GM18520 (cell line): ENCODE measurements at regions not wholly inside any gene's neighbourhood (a gene's known extent, or its start where the extent isn't known, plus 50 kb on each side); places are given as distances from the start of the nearest gene placed in this dataset.

Experiments used
- ATAC-seq: cut with Tn5 transposase; IDR thresholded peaks from one replicate; pipeline ENCODE4 v1.9.1; 2021; ENCODE audit not compliant: unreplicated experiment

- ATAC-seq: no peak
Measured at GRCh38 chr16:86207350-86207749, 303.0 kb upstream of the FOXF1 start.

- no peak for ATAC-seq
Measured at GRCh38 chr16:86209202-86209601, 301.1 kb upstream of the FOXF1 start.

DNA sequence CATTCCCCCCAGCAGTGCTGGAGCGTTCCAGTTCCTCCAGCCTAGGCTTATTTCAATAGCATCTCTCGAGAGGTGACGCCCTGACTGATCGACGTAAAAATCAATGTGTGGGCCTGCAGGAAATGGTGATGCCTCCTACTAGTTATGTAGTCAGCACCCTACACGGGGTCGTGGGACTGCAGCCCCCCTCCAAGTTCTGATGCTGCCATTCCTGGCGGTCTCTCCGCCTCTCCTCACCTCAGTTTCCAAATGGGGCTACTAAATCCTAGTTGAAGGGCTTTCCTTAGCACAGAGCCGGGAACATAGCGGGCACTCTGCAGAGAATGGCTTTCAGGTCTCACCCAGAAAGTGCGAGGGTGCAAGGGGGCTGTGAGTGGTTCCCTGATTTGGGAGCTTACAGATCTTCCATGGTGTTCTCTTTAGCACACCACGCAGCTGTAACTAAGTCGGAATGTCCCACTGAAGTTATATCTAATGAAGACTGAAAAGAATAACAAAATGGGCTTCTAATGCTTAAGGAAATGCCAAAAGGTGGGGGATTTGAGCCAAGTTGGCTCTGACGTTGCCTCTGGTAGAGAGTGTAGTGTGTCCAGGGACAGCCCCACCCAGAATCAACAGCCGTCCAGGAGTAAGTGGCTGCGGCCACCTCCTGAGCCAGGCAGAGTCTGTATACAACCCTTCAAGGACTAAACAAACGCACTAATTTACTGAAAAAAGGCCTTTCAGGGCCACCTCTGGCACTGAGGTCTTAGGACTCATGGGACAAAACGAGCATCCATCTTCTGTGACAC lies 299.7 kb upstream of the FOXF1 start:
- no peak for ATAC-seq

GRCh38 chr16:86211265-86211664 lies 299.1 kb upstream of the FOXF1 start:
- ATAC-seq: no peak

DNA sequence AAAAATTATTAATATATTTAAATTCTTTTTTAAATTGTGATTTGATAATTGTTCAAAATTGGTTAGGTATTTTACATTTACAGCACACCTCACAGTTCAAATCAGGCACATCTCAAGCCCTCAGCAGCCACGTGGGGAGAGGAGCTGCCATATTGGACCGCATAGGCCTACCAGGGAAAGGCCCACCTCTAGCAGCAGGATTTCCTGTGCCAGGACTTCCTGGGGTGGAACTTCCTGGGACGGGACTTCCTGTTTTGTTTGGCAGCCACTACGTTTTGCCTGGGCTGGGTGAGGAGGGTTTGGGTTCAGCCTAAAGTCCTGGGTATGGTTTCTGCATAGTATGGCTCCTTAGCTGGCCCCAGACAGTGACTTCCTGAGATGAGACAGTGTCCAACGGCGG lies 298.5 kb upstream of the FOXF1 start:
- no peak for ATAC-seq

DNA sequence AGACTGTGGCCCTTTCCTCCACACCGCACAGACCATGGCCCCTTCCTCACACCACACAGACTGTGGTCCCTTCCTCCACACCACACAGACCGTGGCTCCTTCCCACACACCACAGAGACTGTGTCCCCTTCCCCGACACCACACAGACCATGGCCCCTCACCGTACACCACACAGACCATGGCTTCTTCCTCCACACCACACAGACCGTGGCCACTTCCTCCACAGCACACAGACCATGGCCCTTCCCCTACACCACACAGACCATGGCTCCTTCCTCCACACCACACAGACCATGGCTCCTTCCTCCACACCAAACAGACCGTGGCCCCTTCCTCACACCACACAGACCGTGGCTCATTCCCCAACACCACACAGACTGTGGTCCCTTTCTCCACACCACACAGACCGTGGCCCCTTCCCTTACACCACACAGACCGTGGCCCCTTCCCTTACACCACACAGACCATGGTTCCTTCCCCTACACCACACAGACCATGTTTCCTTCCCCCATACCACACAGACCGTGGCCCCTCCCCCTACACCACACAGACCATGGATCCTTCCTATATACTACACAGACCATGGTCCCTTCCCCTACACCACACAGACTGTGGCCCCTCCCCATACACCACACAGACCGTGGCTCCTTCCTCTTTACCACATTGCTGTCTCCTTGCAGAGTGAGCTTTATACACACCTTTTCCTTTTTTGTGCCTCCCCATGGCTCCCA lies 297.5 kb upstream of the FOXF1 start:
- ATAC-seq: no peak

- ATAC-seq: no peak
Measured at GRCh38 chr16:86213437-86214205, 296.7 kb upstream of the FOXF1 start.

DNA sequence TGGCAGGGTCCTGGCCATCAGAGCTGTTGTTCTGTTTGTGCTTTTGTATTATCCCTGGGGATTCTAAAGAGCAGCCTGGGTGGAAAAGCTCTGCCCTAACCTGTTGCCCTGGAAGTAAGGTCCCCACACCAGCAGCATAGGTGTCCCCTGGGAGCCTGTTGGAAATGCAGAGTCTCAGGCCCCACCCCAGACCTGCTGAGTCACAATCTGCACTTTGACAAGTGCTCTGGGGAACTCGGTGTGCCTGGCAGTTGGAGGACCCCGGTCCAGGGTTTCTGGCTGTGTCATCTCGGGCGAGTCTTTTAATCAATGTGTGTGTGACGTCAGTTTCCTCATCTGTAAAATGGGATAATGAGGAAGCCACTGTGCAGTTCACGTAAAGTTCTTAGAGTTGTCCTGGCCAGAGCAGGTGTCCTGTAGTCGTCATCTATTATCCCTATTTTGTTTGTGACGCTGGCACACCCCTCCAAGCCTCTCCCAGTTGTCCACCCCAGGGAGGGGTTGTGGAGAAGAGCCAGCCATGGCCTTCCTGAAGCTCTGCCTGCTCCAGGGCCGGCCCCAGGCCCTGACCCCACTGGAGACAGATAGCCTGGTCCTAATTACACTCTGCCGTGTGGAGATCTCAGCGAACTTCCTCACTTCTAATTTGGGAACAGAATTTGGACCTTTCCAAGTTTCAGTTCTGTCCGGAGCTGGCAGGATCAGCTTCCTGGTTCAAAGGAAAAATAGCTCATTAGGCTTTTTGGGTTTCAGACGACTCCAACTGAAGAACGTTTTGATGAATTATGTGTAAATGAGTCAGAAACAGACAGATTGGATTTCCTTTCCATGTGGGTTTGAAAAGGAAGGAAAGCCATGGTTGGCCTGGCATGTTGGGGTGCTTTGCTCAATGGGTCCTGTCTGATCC lies 295.7 kb upstream of the FOXF1 start:
- no peak for ATAC-seq

DNA sequence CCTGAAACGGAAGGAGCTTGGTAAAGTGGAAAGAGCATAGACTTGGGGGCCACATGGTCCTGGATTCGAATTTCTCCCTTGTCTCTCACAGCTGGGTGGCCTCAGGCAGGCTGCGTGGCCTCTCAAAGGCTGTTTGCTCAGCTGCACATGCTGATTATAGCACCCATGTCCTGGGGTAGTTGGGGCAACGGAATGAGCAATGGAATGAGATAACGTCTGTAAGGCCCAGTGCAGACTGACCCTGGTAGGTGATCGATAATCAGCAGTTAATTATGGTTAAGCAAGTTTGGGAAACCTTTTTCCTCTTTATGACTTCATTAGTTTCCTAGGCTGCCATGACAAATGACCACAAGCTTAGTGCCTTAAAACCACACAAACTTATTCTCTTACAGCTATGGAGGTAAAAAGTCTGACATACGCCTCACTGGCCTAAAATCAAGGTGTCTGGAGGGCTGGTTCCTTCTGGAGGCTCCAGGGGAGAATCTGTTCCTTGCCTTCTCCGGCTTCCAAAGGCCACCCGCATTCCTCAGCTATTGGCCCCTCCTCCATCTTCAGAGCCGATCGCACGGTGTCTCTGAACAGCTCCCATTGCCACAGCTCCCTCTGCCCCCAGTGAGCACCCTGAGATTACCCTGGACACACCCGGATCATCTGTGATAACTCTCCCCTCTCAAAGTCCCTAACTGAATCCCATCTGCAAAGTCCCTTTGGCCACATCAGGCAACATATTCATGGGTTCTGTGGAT lies 294.9 kb upstream of the FOXF1 start:
- ATAC-seq: no peak

GRCh38 chr16:86215979-86216585 lies 294.2 kb upstream of the FOXF1 start:
- no peak for ATAC-seq

DNA sequence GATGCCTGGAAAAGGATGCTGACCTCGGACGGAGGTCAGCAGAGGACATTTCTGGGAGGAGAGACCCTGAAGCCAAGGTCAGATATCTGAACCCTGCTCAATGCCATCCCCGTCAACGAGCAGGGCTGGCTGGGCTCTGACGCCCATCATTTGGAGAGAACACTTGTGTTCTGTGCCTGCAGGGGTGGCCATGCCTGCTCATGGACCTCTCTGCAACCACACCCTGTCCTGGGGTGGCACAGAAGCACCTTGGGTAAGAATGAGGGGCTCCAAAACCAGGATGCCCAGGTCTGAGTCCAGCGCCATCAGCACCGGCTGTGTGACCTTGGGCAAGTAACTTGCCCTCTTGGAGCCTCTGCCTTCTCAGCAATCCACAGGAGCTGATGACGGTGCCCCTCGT lies 293.7 kb upstream of the FOXF1 start:
- ATAC-seq: no peak

DNA sequence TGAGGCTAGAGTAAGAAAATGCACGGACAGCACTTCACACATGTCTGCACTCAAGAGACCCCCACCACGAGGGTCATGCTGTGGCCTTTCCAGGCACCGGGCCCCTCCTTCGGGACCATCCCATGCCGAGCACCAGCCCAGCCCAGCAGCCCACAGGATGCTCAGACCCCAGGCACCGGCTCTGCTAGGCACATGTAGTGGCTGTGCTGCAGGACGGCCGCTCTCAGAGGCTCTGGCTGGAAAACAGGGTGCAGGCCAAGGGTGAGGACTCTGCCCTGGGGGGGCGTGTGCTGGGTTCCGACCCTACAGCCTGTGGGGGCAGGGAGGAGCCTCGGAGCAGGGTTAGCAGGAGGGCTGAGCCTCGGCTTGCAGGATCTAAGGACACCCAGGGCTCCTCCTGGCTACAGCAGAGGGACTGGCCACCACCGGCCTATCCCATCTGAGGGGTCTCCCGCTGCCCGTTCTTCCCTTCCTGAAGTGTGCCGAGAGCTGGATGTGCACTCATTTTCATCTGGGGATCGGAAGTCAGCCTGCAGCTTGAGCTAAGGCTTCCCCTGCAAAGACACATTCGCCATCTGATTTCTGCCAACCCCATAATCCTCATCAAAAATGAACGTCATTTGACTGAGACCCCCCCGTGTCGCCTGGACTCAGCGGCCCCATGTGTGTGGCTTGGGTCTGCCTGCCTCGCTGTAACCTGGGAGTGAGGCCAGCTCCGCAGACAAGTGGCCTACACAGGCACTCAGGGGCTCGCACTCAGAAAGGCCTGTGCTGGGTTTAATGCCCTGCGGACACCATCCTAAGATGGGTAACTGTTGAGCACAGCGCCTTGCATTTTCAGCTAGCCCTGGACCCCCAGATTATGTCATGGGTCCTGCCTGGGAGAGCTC lies 293.1 kb upstream of the FOXF1 start:
- ATAC-seq: no peak

DNA sequence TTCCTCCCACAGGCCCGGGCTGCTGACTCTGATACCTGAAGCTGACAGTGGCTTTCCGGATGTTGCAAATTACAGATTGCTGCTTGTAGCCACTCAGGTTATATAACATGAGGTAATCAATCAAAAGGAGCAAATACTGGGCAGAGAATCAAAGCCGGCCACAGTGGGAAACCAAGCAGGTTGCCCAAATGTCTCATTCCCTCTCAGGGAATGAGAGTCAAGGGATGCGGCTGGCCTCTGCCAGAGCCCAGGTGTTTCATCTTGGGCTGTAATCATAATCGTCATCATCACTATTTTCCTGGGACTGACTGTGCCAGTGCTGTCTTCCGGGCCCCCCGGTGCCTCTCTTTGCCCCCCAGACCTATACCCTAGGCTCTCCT lies 292.4 kb upstream of the FOXF1 start:
- no peak for ATAC-seq

GRCh38 chr16:86218479-86219170 lies 291.7 kb upstream of the FOXF1 start:
- ATAC-seq: no peak

GRCh38 chr16:86219655-86220445 lies 290.5 kb upstream of the FOXF1 start:
- ATAC-seq: no peak

DNA sequence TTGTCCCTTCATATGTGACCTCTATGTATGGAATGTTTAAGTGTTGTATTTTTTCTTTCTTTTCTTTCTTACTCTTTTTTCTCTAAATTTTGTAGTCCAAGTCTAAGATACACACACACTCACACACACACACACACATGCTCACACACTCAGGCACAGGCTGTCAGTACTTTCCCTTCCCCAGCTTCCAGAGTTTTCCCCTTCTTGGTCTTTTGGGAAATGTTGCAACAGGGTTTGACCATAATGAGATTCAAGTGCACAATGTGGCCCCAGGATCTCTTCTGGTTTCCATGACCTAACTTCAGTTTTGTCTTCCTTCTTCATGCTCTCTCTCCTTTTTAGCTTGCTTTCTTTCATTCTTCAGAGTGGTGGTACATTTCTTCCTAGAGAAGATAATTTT lies 289.8 kb upstream of the FOXF1 start:
- ATAC-seq: no peak

DNA sequence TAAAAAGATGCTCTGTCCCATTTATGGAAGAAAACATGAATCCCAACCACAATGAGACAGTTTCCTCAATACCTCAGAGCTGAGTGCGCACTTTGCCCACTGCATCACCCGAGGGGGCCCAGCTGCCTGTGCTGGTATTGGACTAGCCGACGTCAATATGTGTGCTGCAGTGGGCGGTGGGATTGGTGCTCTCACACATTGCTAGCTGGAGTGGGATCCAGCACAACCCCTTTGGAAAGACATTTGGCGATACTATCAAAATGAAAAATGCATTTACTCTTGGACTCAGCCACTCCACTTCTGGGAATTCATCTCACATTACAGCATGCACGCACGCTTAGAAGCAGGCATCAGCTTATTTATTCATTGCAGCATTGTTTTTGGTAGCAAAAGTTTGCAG lies 289.2 kb upstream of the FOXF1 start:
- no peak for ATAC-seq
